IMR-90 (cell line): ENCODE measurements at regions not wholly inside any gene's neighbourhood (a gene's known extent, or its start where the extent isn't known, plus 50 kb on each side); places are given as distances from the start of the nearest gene placed in this dataset.

ENCODE experiments used
- ATAC-seq: fragments of 200-7000 bp; cut with Tn5 transposase; 2 replicates; pipeline ENCODE4 v1.9.1; 2020; ENCODE audit warnings: low read depth, mild to moderate bottlenecking, moderate library complexity
- BruUV-seq: library from RNA; stranded (reverse); fragments of 400-500 nt; replicated peaks from 2 replicates; lab custom pipeline; 2021; lab: Mats Ljungman, UMichigan
- CTCF ChIA-PET: fragments of 300-600 bp; formaldehyde crosslinking; extraction: SDS; loops from one replicate; lab custom pipeline; 2021; ENCODE audit warnings: antibody characterized with exemption; lab: Yijun Ruan, JAX
- POLR2A ChIA-PET: fragments of 300-600 bp; sonication (Branson Sonifier 250); formaldehyde crosslinking; loops from one replicate; lab custom pipeline; 2022; ENCODE audit warnings: antibody characterized with exemption; ENCODE audit not compliant: unreplicated experiment; lab: Charles Lee
- DNase-seq: peaks from one replicate; pipeline ENCODE4 v3.0.0; 2013
- H2AFZ ChIP-seq: replicated peaks from 2 replicates; pipeline ENCODE3; 2013; ENCODE audit warnings: low read length, mild to moderate bottlenecking; ENCODE audit not compliant: poor library complexity
- H2AK5ac ChIP-seq: 2 replicates; pipeline ENCODE4 v1.6.1; 2013; ENCODE audit warnings: low read depth, low read length, inconsistent platforms
- H2AK9ac ChIP-seq: replicated peaks from 2 replicates; pipeline ENCODE3; 2013; ENCODE audit warnings: mild to moderate bottlenecking, low read depth, low read length, moderate library complexity; ENCODE audit not compliant: poor library complexity
- H2BK120ac ChIP-seq: 2 replicates; pipeline ENCODE4 v1.6.1; 2013; ENCODE audit warnings: low read depth, low read length, inconsistent platforms
- H2BK15ac ChIP-seq: 3 replicates; pipeline ENCODE4 v1.6.1; 2013; ENCODE audit warnings: low read depth, low read length, inconsistent platforms
- H2BK20ac ChIP-seq: 2 replicates; pipeline ENCODE4 v1.6.1; 2013; ENCODE audit warnings: low read depth, mild to moderate bottlenecking, inconsistent platforms, low read length, moderate library complexity
- H2BK5ac ChIP-seq: 2 replicates; pipeline ENCODE4 v1.6.1; 2013; ENCODE audit warnings: mild to moderate bottlenecking, low read depth, low read length, inconsistent platforms; ENCODE audit not compliant: poor library complexity, severe bottlenecking
- H3K14ac ChIP-seq: replicated peaks from 2 replicates; pipeline ENCODE4 v1.6.1; 2013; ENCODE audit warnings: low read depth, low read length, inconsistent platforms
- H3K18ac ChIP-seq: 2 replicates; pipeline ENCODE4 v1.6.1; 2013; ENCODE audit warnings: low read depth, low read length, control low read depth
- H3K23ac ChIP-seq: 2 replicates; pipeline ENCODE4 v1.6.1; 2013; ENCODE audit warnings: low read depth, low read length, inconsistent platforms
- H3K27ac ChIP-seq: 2 replicates; pipeline ENCODE4 v1.5.1; 2013; ENCODE audit warnings: mild to moderate bottlenecking, control low read depth, low read length; ENCODE audit not compliant: insufficient read depth
- H3K27me3 ChIP-seq: 2 replicates; pipeline ENCODE4 v1.6.1; 2013; ENCODE audit warnings: low read length; ENCODE audit not compliant: control insufficient read depth, insufficient read depth
- H3K36me3 ChIP-seq: 2 replicates; pipeline ENCODE4 v1.6.1; 2013; ENCODE audit warnings: low read length, mixed read lengths; ENCODE audit not compliant: control insufficient read depth, insufficient read depth
- H3K4ac ChIP-seq: 2 replicates; pipeline ENCODE4 v1.6.1; 2013; ENCODE audit warnings: low read depth, low read length, inconsistent platforms
- H3K4me1 ChIP-seq: 2 replicates; pipeline ENCODE4 v1.6.1; 2013; ENCODE audit warnings: low read length, mixed read lengths; ENCODE audit not compliant: control insufficient read depth, insufficient read depth
- H3K4me2 ChIP-seq: 2 replicates; pipeline ENCODE4 v1.6.1; 2013; ENCODE audit warnings: low read depth, mild to moderate bottlenecking, control low read depth, low read length, moderate library complexity
- H3K4me3 ChIP-seq: 2 replicates; pipeline ENCODE4 v1.5.1; 2013; ENCODE audit warnings: low read depth, mild to moderate bottlenecking, control low read depth, low read length, moderate library complexity; ENCODE audit not compliant: insufficient read depth
- H3K56ac ChIP-seq: 2 replicates; pipeline ENCODE4 v1.6.1; 2013; ENCODE audit warnings: low read length, inconsistent platforms; ENCODE audit not compliant: insufficient read depth; ENCODE audit errors: extremely low read depth
- H3K79me1 ChIP-seq, 2 experiments: 2 replicates each; pipeline ENCODE4 v1.6.1; 2013; ENCODE audit warnings: low read length in 2 of 2, inconsistent platforms in 1 of 2, low read depth in 1 of 2
- H3K9ac ChIP-seq: 2 replicates; pipeline ENCODE4 v1.6.1; 2013; ENCODE audit warnings: low read depth, low read length, control low read depth
- H3K9me1 ChIP-seq: 2 replicates; pipeline ENCODE4 v1.6.1; 2013; ENCODE audit warnings: low read length, inconsistent platforms; ENCODE audit not compliant: insufficient read depth
- H3K9me3 ChIP-seq: 2 replicates; pipeline ENCODE4 v1.6.1; 2013; ENCODE audit warnings: low read length; ENCODE audit not compliant: control insufficient read depth, insufficient read depth
- H4K20me1 ChIP-seq: 2 replicates; pipeline ENCODE4 v1.6.1; 2013; ENCODE audit warnings: low read length, inconsistent platforms; ENCODE audit not compliant: insufficient read depth
- H4K5ac ChIP-seq: 2 replicates; pipeline ENCODE4 v1.6.1; 2013; ENCODE audit warnings: mild to moderate bottlenecking, low read depth, low read length, control low read depth
- H4K8ac ChIP-seq, 2 experiments: 2 replicates each; pipeline ENCODE4 v1.6.1; 2013; ENCODE audit warnings: low read depth in 2 of 2, low read length in 2 of 2, control low read depth in 1 of 2, inconsistent platforms in 1 of 2
- H4K91ac ChIP-seq: 2 replicates; pipeline ENCODE4 v1.6.1; 2013; ENCODE audit warnings: low read depth, low read length, inconsistent platforms; ENCODE audit not compliant: insufficient read depth
- MAZ ChIP-seq: IDR thresholded peaks from 2 replicates; pipeline ENCODE4 v1.6.1; 2012; ENCODE audit warnings: low read depth, mild to moderate bottlenecking, low read length, improper control_type of control experiment, moderate library complexity, borderline replicate concordance
- MXI1 ChIP-seq: IDR thresholded peaks from 2 replicates; pipeline ENCODE4 v1.6.1; 2012; ENCODE audit warnings: low read depth, mild to moderate bottlenecking, low read length, moderate library complexity, borderline replicate concordance
- RCOR1 ChIP-seq: IDR thresholded peaks from 2 replicates; pipeline ENCODE4 v1.6.1; 2012; ENCODE audit warnings: mild to moderate bottlenecking, low read length, improper control_type of control experiment; ENCODE audit not compliant: insufficient replicate concordance
- WGBS, 2 experiments: methylation state at CpG; one replicate each; pipeline versions ENCODE4 v1.1.5 to v1.1.7; 2013; ENCODE audit warnings: missing lambda C conversion rate in 2 of 2; ENCODE audit not compliant: insufficient read length in 1 of 2; ENCODE audit errors: extremely low coverage in 2 of 2; 5-methylcytosine and 5-hydroxymethylcytosine counted together
- dilution Hi-C: fragments of 300-500 bp; cut with HindIII; formaldehyde crosslinking; loops from one replicate; pipeline ENCODE4 v1.14.3; 2018; ENCODE audit warnings: low sequenced_read_pairs; ENCODE audit not compliant: unreplicated experiment
- in situ Hi-C: fragments of 300-500 bp; cut with MboI; formaldehyde crosslinking; loops from 3 replicates; pipeline ENCODE4 v1.14.3; 2019; ENCODE audit warnings: low sequenced_read_pairs, inconsistent platforms, mixed read lengths
- intact Hi-C: fragments of 100-400 bp; cut with micrococcal nuclease; formaldehyde crosslinking; loops from 2 replicates; pipeline ENCODE4 v1.10.0; 2022

DNA sequence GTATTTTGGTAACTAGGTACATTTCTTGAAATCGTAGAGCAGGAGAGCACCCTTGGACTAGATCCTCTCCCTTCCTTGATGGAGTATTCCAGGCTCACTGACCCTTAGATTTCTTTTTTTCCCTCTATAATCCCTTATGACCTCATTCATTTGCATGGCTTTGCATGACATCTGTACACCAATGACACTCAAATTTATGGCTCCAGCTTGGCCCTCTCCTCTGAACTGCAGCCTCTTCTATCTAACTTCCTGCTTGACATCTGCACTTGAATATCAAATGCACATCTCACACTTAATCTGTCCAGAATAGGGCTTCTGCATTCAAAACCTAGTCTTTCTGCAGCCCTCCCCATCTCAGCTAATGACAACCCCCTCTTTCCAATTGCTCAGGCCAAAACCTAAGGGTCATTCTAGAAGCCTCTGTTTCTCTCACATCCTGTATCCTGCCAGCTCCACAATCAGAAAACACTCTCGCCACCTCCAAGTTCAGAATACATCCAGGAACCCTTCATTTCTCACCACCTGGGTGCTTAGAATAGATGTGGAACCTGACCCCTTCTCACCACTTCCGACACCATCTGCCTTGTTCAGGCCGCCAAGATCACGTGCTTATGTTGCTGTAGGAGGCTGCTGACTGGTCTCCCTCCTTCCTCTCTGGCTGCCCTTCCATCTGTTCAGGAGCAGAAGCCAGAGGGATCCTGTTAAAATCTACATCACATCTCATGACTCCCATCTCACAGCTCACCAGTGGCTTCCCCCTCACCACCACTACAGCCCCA, 138.9 kb upstream of the MTNR1B start:
- Histone ChIP-seq H3K27ac (no peak overlapping the region), H2BK20ac (no peak overlapping the region), H3K14ac (no peak overlapping the region), H3K4me3 (no peak overlapping the region), H3K4me2 (no peak overlapping the region), H3K23ac (no peak overlapping the region), H3K9ac (no peak overlapping the region), H2BK5ac (no peak overlapping the region), H2BK15ac (no peak overlapping the region), H3K9me1 (no peaks in the 10 kb centered on the region), H4K5ac (no peak overlapping the region), H4K8ac (no peak overlapping the region), H2AK5ac (no peak overlapping the region), H3K79me1 (no peaks in the 10 kb centered on the region), H3K18ac (no peak overlapping the region), H3K4me1 (no peaks in the 10 kb centered on the region), H2AK9ac (no peak overlapping the region), H4K91ac (no peak overlapping the region), H3K9me3 (no peaks in the 10 kb centered on the region), H3K4ac (no peak overlapping the region), H2AFZ (no peak overlapping the region), H2BK120ac (no peak overlapping the region), H3K27me3 (no peaks in the 10 kb centered on the region; the same call in 1 of the 2 replicates), H3K36me3 (no peaks in the 10 kb centered on the region), H4K20me1 (no peaks in the 10 kb centered on the region), H3K56ac (no peak overlapping the region)
- CTCF ChIA-PET = no interaction called here
- DNase-seq (no peak), ATAC-seq (no peak)
- intact Hi-C loops = no loop called here
- POLR2A ChIA-PET = no interaction called here
- no TSS peak for BruUV-seq
- dilution Hi-C loops = no loop called here
- 60% methylated on average over 1 of the region's 5 CpGs; no CpG with 5 or more reads in 1 of the 2 experiments for WGBS, 2 experiments
- in situ Hi-C loops = no loop called here
- TF ChIP-seq RCOR1 (no peak), MAZ (no peak), MXI1 (no peak)
